GM12878 (cell line): ENCODE measurements at regions not wholly inside any gene's neighbourhood (a gene's known extent, or its start where the extent isn't known, plus 50 kb on each side); places are given as distances from the start of the nearest gene placed in this dataset.

Experiments
- DPF2 ChIP-seq: fragments of 450-650 bp; IDR thresholded peaks from 2 replicates; pipeline ENCODE4 v1.6.1; 2017; ENCODE audit warnings: mild to moderate bottlenecking
- EZH2 ChIP-seq: IDR thresholded peaks from 2 replicates; pipeline ENCODE4 v1.6.1; 2012; ENCODE audit warnings: low read depth, mild to moderate bottlenecking, control low read depth, inconsistent platforms, low read length, borderline replicate concordance; ENCODE audit not compliant: control insufficient read depth
- PAX8 ChIP-seq: fragments of 450-650 bp; IDR thresholded peaks from 2 replicates; pipeline ENCODE4 v1.6.1; 2017; ENCODE audit warnings: mild to moderate bottlenecking, moderate library complexity
- TF ChIP-seq, protein P1 (sequence below): IDR thresholded peaks from 2 replicates; pipeline ENCODE4 v1.6.1; 2012; ENCODE audit warnings: low read depth, low read length, improper control_type of control experiment
- TF ChIP-seq, protein P2 (sequence below), 3 experiments: IDR thresholded peaks in 2 of 3; conservative IDR thresholded peaks in 1 of 3; 2 replicates each; pipeline ENCODE4 v1.5.1; 2011; ENCODE audit warnings: low read depth in 3 of 3, low read length in 3 of 3, mild to moderate bottlenecking in 3 of 3, control low read depth in 2 of 3, moderate library complexity in 2 of 3, inconsistent platforms in 1 of 3, mixed read lengths in 1 of 3; ENCODE audit not compliant: control insufficient read depth in 2 of 3, insufficient read depth in 1 of 3; ENCODE audit errors: extremely low read depth in 1 of 3

DNA sequence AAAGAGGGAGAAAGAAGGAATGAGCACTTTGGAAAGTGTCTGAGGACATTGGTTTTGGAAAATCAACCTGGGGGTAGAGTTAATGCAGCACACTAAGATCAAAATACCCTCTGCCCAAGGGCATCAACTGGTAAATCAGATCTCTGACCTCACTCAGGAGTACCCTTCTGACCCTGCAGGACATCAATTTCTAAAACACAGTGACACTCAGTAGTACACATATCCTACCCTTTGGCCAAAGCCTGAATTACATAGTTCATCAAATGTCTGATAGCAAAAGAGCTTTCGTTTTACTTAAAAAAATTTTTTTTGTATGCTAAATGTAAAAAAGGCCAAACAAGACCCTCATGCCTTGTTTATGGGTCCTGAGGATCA, 118.4 kb upstream of the CTNNA2 start:
- TF ChIP-seq, protein P1, sequence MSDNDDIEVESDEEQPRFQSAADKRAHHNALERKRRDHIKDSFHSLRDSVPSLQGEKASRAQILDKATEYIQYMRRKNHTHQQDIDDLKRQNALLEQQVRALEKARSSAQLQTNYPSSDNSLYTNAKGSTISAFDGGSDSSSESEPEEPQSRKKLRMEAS = no peak
- no peak for TF ChIP-seq DPF2
- no peak for TF ChIP-seq PAX8
- no peak for TF ChIP-seq EZH2
- TF ChIP-seq, protein P2, sequence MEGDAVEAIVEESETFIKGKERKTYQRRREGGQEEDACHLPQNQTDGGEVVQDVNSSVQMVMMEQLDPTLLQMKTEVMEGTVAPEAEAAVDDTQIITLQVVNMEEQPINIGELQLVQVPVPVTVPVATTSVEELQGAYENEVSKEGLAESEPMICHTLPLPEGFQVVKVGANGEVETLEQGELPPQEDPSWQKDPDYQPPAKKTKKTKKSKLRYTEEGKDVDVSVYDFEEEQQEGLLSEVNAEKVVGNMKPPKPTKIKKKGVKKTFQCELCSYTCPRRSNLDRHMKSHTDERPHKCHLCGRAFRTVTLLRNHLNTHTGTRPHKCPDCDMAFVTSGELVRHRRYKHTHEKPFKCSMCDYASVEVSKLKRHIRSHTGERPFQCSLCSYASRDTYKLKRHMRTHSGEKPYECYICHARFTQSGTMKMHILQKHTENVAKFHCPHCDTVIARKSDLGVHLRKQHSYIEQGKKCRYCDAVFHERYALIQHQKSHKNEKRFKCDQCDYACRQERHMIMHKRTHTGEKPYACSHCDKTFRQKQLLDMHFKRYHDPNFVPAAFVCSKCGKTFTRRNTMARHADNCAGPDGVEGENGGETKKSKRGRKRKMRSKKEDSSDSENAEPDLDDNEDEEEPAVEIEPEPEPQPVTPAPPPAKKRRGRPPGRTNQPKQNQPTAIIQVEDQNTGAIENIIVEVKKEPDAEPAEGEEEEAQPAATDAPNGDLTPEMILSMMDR (IDR thresholded peaks at IDR 0.05 in 2 of 3, conservative IDR thresholded peaks at IDR 0.05 in 1 of 3; ENCODE audit: control insufficient read depth in 2 of 3, extremely low read depth in 1 of 3, insufficient read depth in 1 of 3, low read depth in 3 of 3, low read length in 3 of 3) = no peak
